PFSK-1 (cell line): ENCODE measurements at regions not wholly inside any gene's neighbourhood (a gene's known extent, or its start where the extent isn't known, plus 50 kb on each side); places are given as distances from the start of the nearest gene placed in this dataset.

Experiments
- FOXP2 ChIP-seq: optimal IDR thresholded peaks from 2 replicates; pipeline ENCODE3; 2011; ENCODE audit warnings: borderline replicate concordance, control low read depth, inconsistent platforms; ENCODE audit not compliant: insufficient read depth; ENCODE audit errors: extremely low read length, extremely low read depth
- POLR2AphosphoS5 ChIP-seq: IDR thresholded peaks from 2 replicates; pipeline ENCODE4 v1.6.1; 2012; ENCODE audit warnings: low read depth, mild to moderate bottlenecking, control low read depth, low read length, moderate library complexity
- REST ChIP-seq, 2 experiments: IDR thresholded peaks; 2 replicates each; pipeline versions ENCODE4 v1.6.1 to v1.8.0; 2011 to 2012; ENCODE audit warnings: low read depth in 2 of 2, low read length in 2 of 2, control low read depth in 1 of 2, inconsistent platforms in 1 of 2, mild to moderate bottlenecking in 1 of 2, moderate library complexity in 1 of 2; ENCODE audit not compliant: insufficient read depth in 1 of 2
- SIN3A ChIP-seq: IDR thresholded peaks from 2 replicates; pipeline ENCODE4 v1.6.1; 2012; ENCODE audit warnings: mild to moderate bottlenecking, low read length, moderate library complexity, borderline replicate concordance; ENCODE audit not compliant: insufficient read depth
- TAF1 ChIP-seq: IDR thresholded peaks from 2 replicates; pipeline ENCODE4 v1.6.1; 2012; ENCODE audit warnings: low read length, control low read depth, borderline replicate concordance; ENCODE audit not compliant: insufficient read depth

- TF ChIP-seq POLR2AphosphoS5, result no peak
- TF ChIP-seq TAF1, result no peak
- TF ChIP-seq SIN3A, result no peak
- TF ChIP-seq FOXP2, result no peak
- no peak for TF ChIP-seq REST (IDR thresholded peaks at IDR 0.05; ENCODE audit: insufficient read depth in 1 of 2, low read depth in 2 of 2, low read length in 2 of 2)
These were observed 164.8 kb downstream of the AACS start for GRCh38 chr12:125229878-125230530.

GRCh38 chr12:125233319-125233718 lies 168.1 kb downstream of the AACS start:
- TF ChIP-seq REST (IDR thresholded peaks at IDR 0.05; ENCODE audit: insufficient read depth in 1 of 2, low read depth in 2 of 2, low read length in 2 of 2) (no peak), FOXP2 (no peak), POLR2AphosphoS5 (no peak)

- TF ChIP-seq POLR2AphosphoS5, result no peak
- TF ChIP-seq TAF1, result no peak
- no peak for TF ChIP-seq FOXP2
- no peak for TF ChIP-seq SIN3A
- TF ChIP-seq REST (IDR thresholded peaks at IDR 0.05; ENCODE audit: insufficient read depth in 1 of 2, low read depth in 2 of 2, low read length in 2 of 2), result no peak
These were observed 174.3 kb downstream of the AACS start for GRCh38 chr12:125239563-125239962.

- TF ChIP-seq POLR2AphosphoS5 (no peak), SIN3A (no peak), FOXP2 (no peak), TAF1 (no peak)
These were observed 175.5 kb downstream of the AACS start for GRCh38 chr12:125240717-125241116.

- TF ChIP-seq TAF1 (no peak), FOXP2 (no peak), SIN3A (no peak)
These were observed 178.6 kb downstream of the AACS start for GRCh38 chr12:125243811-125244210.

GRCh38 chr12:125244338-125244737 lies 179.1 kb downstream of the AACS start:
- TF ChIP-seq SIN3A (no peak), REST (IDR thresholded peaks at IDR 0.05; ENCODE audit: insufficient read depth in 1 of 2, low read depth in 2 of 2, low read length in 2 of 2) (no peak), TAF1 (no peak)
